ENCODE measurements at regions not wholly inside any gene's neighbourhood (a gene's known extent, or its start where the extent isn't known, plus 50 kb on each side); places are given as distances from the start of the nearest gene placed in this dataset.

GRCh38 chr5:164224236-164224635 lies 718.8 kb downstream of the MAT2B start:
- Histone ChIP-seq H3K36me3 (ENCODE audit: control insufficient read depth in 2 of 2, insufficient read depth in 2 of 2, low read length in 1 of 2) (no peaks in the 10 kb centered on the region), H3K79me2 (ENCODE audit: control insufficient read depth, insufficient read depth, low read length) (no peaks in the 10 kb centered on the region), H3K4me2 (ENCODE audit: control insufficient read depth, insufficient read depth) (no peak overlapping the region), H4K20me1 (ENCODE audit: control insufficient read depth, insufficient read depth) (no peaks in the 10 kb centered on the region), H3K4me1 (ENCODE audit: control insufficient read depth, insufficient read depth, low read length) (no peaks in the 10 kb centered on the region), H3K4me3 (no peak overlapping the region), H2AFZ (ENCODE audit: control insufficient read depth, low read depth, low read length) (no peak overlapping the region), H3K9ac (ENCODE audit: control insufficient read depth, insufficient read depth, low read length) (no peak overlapping the region), H3K27ac (ENCODE audit: control insufficient read depth, insufficient read depth) (no peak overlapping the region), H3K27me3 (replicated peaks in 1 of 2; ENCODE audit: control insufficient read depth in 2 of 2, insufficient read depth in 2 of 2, low read length in 1 of 2) (no peaks in the 10 kb centered on the region), H3K9me3 (replicated peaks; ENCODE audit: control insufficient read depth, insufficient read depth, low read length) (no peaks in the 10 kb centered on the region)
- no TSS peak for BruUV-seq (replicated peaks)
- CTCF ChIA-PET = no interaction called here
- WGBS (ENCODE audit: insufficient coverage, insufficient replicate concordance, low lambda C conversion rate, missing lambda C conversion rate) = 0% methylated on average over 2 of the region's 2 CpGs
- RAD21 ChIA-PET (ENCODE audit: unreplicated experiment) = no interaction called here
- POLR2A ChIA-PET = no interaction called here
- SMC1A ChIA-PET (ENCODE audit: uncharacterized antibody, unreplicated experiment) = interaction anchor here (1.0 to 2.1 kb wide), 4 partner anchors 25 to 253 kb away, joined by 3 to 8 read pairs (median 5); no protein-coding TSS in a partner anchor
- ATAC-seq (no peak), DNase-seq (ENCODE audit: low read depth, low spot score) (no peak), FAIRE-seq (no peak)
- TF ChIP-seq SIX5 (IDR thresholded peaks at IDR 0.05; ENCODE audit: low read depth, low read length, severe bottlenecking) (no peak), CHD1 (IDR thresholded peaks at IDR 0.05; ENCODE audit: low read depth, low read length) (no peak), PAX5 (IDR thresholded peaks at IDR 0.05; ENCODE audit: borderline replicate concordance, low read depth, low read length) (no peak)
- in situ Hi-C loops (cut with MboI) = no loop called here
- intact Hi-C loops (cut with micrococcal nuclease; ENCODE audit: unreplicated experiment) = no loop called here

- Histone ChIP-seq H3K27ac (ENCODE audit: control insufficient read depth, insufficient read depth) (no peak overlapping the region), H3K9me3 (replicated peaks; ENCODE audit: control insufficient read depth, insufficient read depth, low read length) (no peaks in the 10 kb centered on the region), H2AFZ (ENCODE audit: control insufficient read depth, low read depth, low read length) (no peak overlapping the region), H3K4me3 (no peak overlapping the region), H3K27me3 (replicated peaks in 1 of 2; ENCODE audit: control insufficient read depth in 2 of 2, insufficient read depth in 2 of 2, low read length in 1 of 2) (no peaks in the 10 kb centered on the region), H3K4me2 (ENCODE audit: control insufficient read depth, insufficient read depth) (no peak overlapping the region), H3K79me2 (ENCODE audit: control insufficient read depth, insufficient read depth, low read length) (no peaks in the 10 kb centered on the region), H3K36me3 (ENCODE audit: control insufficient read depth in 2 of 2, insufficient read depth in 2 of 2, low read length in 1 of 2) (no peaks in the 10 kb centered on the region), H3K9ac (ENCODE audit: control insufficient read depth, insufficient read depth, low read length) (no peak overlapping the region), H4K20me1 (ENCODE audit: control insufficient read depth, insufficient read depth) (no peaks in the 10 kb centered on the region), H3K4me1 (ENCODE audit: control insufficient read depth, insufficient read depth, low read length) (no peaks in the 10 kb centered on the region)
- FAIRE-seq (no peak), ATAC-seq (no peak), DNase-seq (ENCODE audit: low read depth, low spot score) (no peak)
- 22% methylated on average over 2 of the region's 2 CpGs for WGBS (ENCODE audit: insufficient coverage, insufficient replicate concordance, low lambda C conversion rate, missing lambda C conversion rate)
- no peak for TF ChIP-seq ZNF24 (IDR thresholded peaks at IDR 0.05)
- no peak for TF ChIP-seq NFXL1 (IDR thresholded peaks at IDR 0.05; ENCODE audit: borderline replicate concordance)
- no peak for TF ChIP-seq RELA (IDR thresholded peaks at IDR 0.05; ENCODE audit: borderline replicate concordance, partially characterized antibody)
- TF ChIP-seq BACH1 (IDR thresholded peaks at IDR 0.05; ENCODE audit: borderline replicate concordance) = no peak
- no peak for TF ChIP-seq MEF2B (IDR thresholded peaks at IDR 0.05; ENCODE audit: partially characterized antibody, poor library complexity, severe bottlenecking)
- no peak for TF ChIP-seq YBX1 (IDR thresholded peaks at IDR 0.05)
- no peak for TF ChIP-seq ZNF384 (IDR thresholded peaks at IDR 0.05; ENCODE audit: borderline replicate concordance, low read depth, low read length)
- TF ChIP-seq PML (IDR thresholded peaks at IDR 0.05; ENCODE audit: low read length) = no peak
- TF ChIP-seq STAT1 (conservative IDR thresholded peaks at IDR 0.05) = no peak
- SMC1A ChIA-PET (ENCODE audit: uncharacterized antibody, unreplicated experiment) = interaction anchor here (0.7 to 2.1 kb wide), 3 partner anchors 54 to 420 kb away, joined by 3 to 8 read pairs (median 3); no protein-coding TSS in a partner anchor
- CTCF ChIA-PET = interaction anchor here (0.7 kb wide), 1 partner anchor 14 kb away, joined by 3 read pairs; no protein-coding TSS in a partner anchor
- POLR2A ChIA-PET = no interaction called here
- intact Hi-C loops (cut with micrococcal nuclease; ENCODE audit: unreplicated experiment) = no loop called here
- BruUV-seq (replicated peaks) = no TSS peak
- in situ Hi-C loops (cut with MboI) = no loop called here
- RAD21 ChIA-PET (ENCODE audit: unreplicated experiment) = no interaction called here
These were observed 719.4 kb downstream of the MAT2B start for GRCh38 chr5:164224772-164225171.

Measured in GM12878 (cell line).